OCI-LY3 (cell line): ENCODE measurements at regions not wholly inside any gene's neighbourhood (a gene's known extent, or its start where the extent isn't known, plus 50 kb on each side); places are given as distances from the start of the nearest gene placed in this dataset.

Experiments
- H2AFZ ChIP-seq: fragments of 200-600, 300-600 bp; shearing (Covaris generic); 2 replicates; pipeline ENCODE4 v1.6.0; 2014; ENCODE audit warnings: antibody characterized with exemption, low read depth, low read length
- H3K27ac ChIP-seq: fragments of 200-600, 300-600 bp; sonication (generic); 2 replicates; pipeline ENCODE4 v1.5.1; 2014; ENCODE audit warnings: mild to moderate bottlenecking, low read length, moderate library complexity, mixed read lengths
- H3K27me3 ChIP-seq: fragments of 200-600, 300-600 bp; sonication (generic); 2 replicates; pipeline ENCODE4 v1.6.1; 2014; ENCODE audit warnings: low read depth, low read length, mixed read lengths
- H3K36me3 ChIP-seq: fragments of 200-600, 300-600 bp; sonication (generic); replicated peaks from 2 replicates; pipeline ENCODE3; 2014; ENCODE audit warnings: low read depth, low read length, mixed read lengths
- H3K4me1 ChIP-seq: fragments of 300-600, 200-600 bp; sonication (generic); 2 replicates; pipeline ENCODE4 v1.6.1; 2014; ENCODE audit warnings: low read length, mixed read lengths
- H3K4me2 ChIP-seq: fragments of 200-600, 300-600 bp; sonication (generic); 2 replicates; pipeline ENCODE4 v1.6.1; 2014; ENCODE audit warnings: low read length, mixed read lengths
- H3K4me3 ChIP-seq: fragments of 300-600, 200-600 bp; sonication (generic); 2 replicates; pipeline ENCODE4 v1.5.1; 2014; ENCODE audit warnings: antibody characterized with exemption, mild to moderate bottlenecking, low read length, moderate library complexity
- H3K79me2 ChIP-seq: fragments of 300-600, 200-600 bp; shearing (Covaris generic); 2 replicates; pipeline ENCODE4 v1.6.1; 2014; ENCODE audit warnings: mild to moderate bottlenecking, low read length, mixed read lengths
- H3K9ac ChIP-seq: fragments of 300-600, 200-600 bp; shearing (Covaris generic); 2 replicates; pipeline ENCODE4 v1.6.0; 2014; ENCODE audit warnings: mild to moderate bottlenecking, low read length, moderate library complexity
- H3K9me3 ChIP-seq: fragments of 200-600, 300-600 bp; shearing (Covaris generic); 2 replicates; pipeline ENCODE4 v1.6.1; 2014; ENCODE audit warnings: low read length, mixed read lengths; ENCODE audit not compliant: insufficient read depth
- H4K20me1 ChIP-seq: fragments of 200-600, 300-600 bp; sonication (generic); 2 replicates; pipeline ENCODE4 v1.6.1; 2016; ENCODE audit warnings: low read length, mixed read lengths; ENCODE audit not compliant: insufficient read depth
- EZH2phosphoT487 ChIP-seq: fragments of 200-600 bp; shearing (Covaris generic); IDR thresholded peaks from 2 replicates; pipeline ENCODE4 v1.6.1; 2018; ENCODE audit warnings: antibody characterized with exemption, mixed run types, low read depth
- TF ChIP-seq, protein P1 (sequence below): fragments of 200-600, 300-600 bp; sonication (generic); IDR thresholded peaks from 2 replicates; pipeline ENCODE4 v1.5.1; 2014; ENCODE audit warnings: antibody characterized with exemption, low read length, low read depth

DNA sequence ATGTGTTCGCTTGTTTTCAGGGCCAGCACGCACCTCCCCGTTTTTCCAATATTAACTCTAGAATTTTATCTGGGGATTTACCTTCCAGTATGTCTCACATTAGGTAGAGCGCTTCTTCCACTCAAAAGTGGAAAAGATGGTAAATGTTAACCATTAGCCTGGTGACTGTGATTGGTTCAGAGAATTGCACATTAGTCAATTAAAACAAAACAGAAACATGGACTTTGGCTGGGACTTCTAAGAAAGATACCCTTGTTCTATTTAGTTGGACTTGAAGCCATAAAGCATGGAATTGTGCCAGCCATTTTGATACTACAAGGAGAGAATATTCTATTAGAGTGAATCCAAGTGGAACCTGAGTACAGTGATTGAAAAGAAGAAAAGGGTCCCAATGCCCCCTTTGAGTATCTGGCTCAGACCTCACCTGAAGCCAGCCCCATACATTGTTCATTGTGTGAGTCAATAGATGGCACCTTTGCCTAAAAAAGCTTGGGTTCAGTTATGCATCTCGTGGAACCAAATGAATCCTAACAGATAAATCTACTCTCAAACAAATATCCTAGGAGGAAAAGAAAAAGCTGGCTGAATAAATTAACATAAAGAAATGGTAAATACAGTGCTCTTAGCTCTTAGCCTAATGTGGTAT, 354.3 kb downstream of the IRS1 start:
- Histone ChIP-seq H2AFZ (no peak overlapping the region), H3K9me3 (no peaks in the 10 kb centered on the region), H3K27ac (no peak overlapping the region), H3K4me2 (no peak overlapping the region), H3K27me3 (no peaks in the 10 kb centered on the region), H3K9ac (no peak overlapping the region), H3K36me3 (no peaks in the 10 kb centered on the region), H3K4me3 (no peak overlapping the region), H3K79me2 (no peaks in the 10 kb centered on the region), H4K20me1 (no peaks in the 10 kb centered on the region), H3K4me1 (no peaks in the 10 kb centered on the region)
- no peak for TF ChIP-seq EZH2phosphoT487
- TF ChIP-seq, protein P1, sequence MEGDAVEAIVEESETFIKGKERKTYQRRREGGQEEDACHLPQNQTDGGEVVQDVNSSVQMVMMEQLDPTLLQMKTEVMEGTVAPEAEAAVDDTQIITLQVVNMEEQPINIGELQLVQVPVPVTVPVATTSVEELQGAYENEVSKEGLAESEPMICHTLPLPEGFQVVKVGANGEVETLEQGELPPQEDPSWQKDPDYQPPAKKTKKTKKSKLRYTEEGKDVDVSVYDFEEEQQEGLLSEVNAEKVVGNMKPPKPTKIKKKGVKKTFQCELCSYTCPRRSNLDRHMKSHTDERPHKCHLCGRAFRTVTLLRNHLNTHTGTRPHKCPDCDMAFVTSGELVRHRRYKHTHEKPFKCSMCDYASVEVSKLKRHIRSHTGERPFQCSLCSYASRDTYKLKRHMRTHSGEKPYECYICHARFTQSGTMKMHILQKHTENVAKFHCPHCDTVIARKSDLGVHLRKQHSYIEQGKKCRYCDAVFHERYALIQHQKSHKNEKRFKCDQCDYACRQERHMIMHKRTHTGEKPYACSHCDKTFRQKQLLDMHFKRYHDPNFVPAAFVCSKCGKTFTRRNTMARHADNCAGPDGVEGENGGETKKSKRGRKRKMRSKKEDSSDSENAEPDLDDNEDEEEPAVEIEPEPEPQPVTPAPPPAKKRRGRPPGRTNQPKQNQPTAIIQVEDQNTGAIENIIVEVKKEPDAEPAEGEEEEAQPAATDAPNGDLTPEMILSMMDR, result no peak

DNA sequence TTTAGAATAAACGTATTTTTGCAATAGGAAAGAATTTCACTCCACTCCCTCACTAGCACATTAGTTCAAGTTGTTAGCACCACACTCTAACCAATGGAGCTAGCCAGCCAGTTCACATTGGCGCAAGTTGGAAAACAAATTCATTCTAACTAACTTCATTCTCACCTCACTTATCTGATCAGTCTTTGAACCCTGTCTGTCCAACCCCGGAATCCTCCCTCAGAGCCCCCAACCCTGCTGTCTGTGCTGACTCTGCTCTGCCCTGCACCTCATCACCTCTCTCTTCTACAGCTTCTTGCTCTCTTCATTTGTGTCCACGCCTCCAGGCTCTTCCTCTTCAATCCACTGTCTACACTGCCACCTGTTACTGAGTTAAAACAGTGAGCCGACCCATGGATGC, 356.5 kb downstream of the IRS1 start:
- Histone ChIP-seq H3K4me3 (no peak overlapping the region), H3K4me1 (no peaks in the 10 kb centered on the region), H3K79me2 (no peaks in the 10 kb centered on the region), H3K4me2 (no peak overlapping the region), H2AFZ (no peak overlapping the region), H3K9me3 (no peaks in the 10 kb centered on the region), H3K27ac (no peak overlapping the region), H4K20me1 (no peaks in the 10 kb centered on the region), H3K36me3 (no peaks in the 10 kb centered on the region), H3K9ac (no peak overlapping the region), H3K27me3 (no peaks in the 10 kb centered on the region)
- TF ChIP-seq EZH2phosphoT487, result no peak
- TF ChIP-seq, protein P1, result no peak

DNA sequence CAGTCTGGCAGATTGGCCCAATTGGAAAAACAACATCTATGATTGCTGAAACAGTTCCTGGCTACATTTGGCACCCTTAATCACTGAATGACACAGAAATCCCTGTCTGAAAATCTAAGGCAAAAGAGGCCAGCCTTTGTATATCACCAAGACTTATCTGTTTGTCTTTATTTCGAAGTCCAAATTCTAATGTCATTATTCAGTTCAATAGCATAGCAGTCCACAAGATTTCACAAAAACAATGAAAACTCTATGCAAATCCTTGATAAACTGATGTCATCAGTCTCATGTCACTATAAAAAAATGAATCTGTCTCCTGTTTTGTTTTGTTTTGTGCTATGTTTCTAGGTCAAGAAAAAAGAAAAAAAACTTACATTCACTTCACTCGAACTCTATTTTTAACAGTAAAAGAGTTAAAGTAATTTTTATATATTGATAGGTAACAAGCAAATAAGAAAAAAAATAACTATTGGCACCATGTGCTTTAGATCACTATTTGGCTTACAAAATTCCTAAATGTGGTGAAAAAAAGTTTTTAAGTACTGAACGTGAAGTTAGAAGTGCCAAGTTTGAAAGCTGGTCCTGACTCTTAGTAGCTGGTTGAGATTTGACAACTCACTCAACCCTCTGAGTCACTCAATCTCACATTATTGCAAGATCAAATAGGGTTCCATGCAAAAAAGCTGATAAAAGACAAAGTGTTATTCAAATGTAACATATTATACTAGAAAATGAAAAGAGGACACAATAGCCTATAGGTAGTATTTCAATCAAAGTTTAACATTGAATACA, 359.3 kb downstream of the IRS1 start:
- H3K36me3 ChIP-seq, result no peaks in the 10 kb centered on the region
- no peak overlapping the region for H3K4me2 ChIP-seq
- no peak for TF ChIP-seq EZH2phosphoT487
- TF ChIP-seq, protein P1, result no peak
- H3K27me3 ChIP-seq, result no peaks in the 10 kb centered on the region
- no peak overlapping the region for H2AFZ ChIP-seq
- no peaks in the 10 kb centered on the region for H3K9me3 ChIP-seq
- no peak overlapping the region for H3K27ac ChIP-seq
- H4K20me1 ChIP-seq, result no peaks in the 10 kb centered on the region
- H3K4me1 ChIP-seq, result no peaks in the 10 kb centered on the region
- H3K4me3 ChIP-seq, result no peak overlapping the region
- no peaks in the 10 kb centered on the region for H3K79me2 ChIP-seq
- H3K9ac ChIP-seq, result no peak overlapping the region

DNA sequence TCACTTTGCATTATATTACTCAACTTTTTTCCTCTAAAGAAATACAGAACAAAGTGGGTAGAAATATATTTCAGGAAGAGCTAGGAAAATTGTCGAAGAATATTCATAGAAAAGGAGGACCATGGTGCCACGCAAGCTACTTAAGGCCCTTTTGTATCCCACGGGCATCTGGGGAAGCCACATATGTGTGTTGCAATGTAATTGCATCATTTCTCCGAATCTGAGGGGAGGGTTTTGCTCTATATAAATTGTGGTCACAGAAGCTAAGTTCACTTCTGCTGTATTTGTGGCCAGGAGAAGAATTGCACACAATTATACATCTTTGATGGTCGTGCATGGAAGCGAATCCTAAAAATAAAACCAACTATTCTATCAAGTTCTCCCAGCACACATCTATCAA, 360.3 kb downstream of the IRS1 start:
- Histone ChIP-seq H3K27ac (no peak overlapping the region), H3K9ac (no peak overlapping the region), H3K79me2 (no peaks in the 10 kb centered on the region), H4K20me1 (no peaks in the 10 kb centered on the region), H3K4me1 (no peaks in the 10 kb centered on the region), H3K4me3 (no peak overlapping the region), H2AFZ (no peak overlapping the region), H3K9me3 (no peaks in the 10 kb centered on the region), H3K27me3 (no peaks in the 10 kb centered on the region), H3K4me2 (no peak overlapping the region), H3K36me3 (no peaks in the 10 kb centered on the region)
- TF ChIP-seq, protein P1, result no peak
- no peak for TF ChIP-seq EZH2phosphoT487
